ENCODE measurements at regions not wholly inside any gene's neighbourhood (a gene's known extent, or its start where the extent isn't known, plus 50 kb on each side); places are given as distances from the start of the nearest gene placed in this dataset.
"Not testable (repeated sequence)": the region's sequence is repeated elsewhere in the genome, so short reads cannot be mapped to it uniquely, and the experiment has no call there.

- Mint-ChIP-seq H3K4me3 (no peak overlapping the region), H3K36me3 (ENCODE audit: insufficient read depth) (no peaks in the 10 kb centered on the region), H3K4me1 (ENCODE audit: low read depth) (no peaks in the 10 kb centered on the region), H3K27me3 (ENCODE audit: low read depth) (no peaks in the 10 kb centered on the region), H3K9me3 (no peaks in the 10 kb centered on the region)
- no peak for DNase-seq
- no peak for ATAC-seq
Observed at GRCh38 chr3:94331831-94332230, 269.0 kb downstream of the NSUN3 start.

- DNase-seq (no peak), ATAC-seq (no peak)
- Mint-ChIP-seq H3K27me3 (ENCODE audit: low read depth) (no peaks in the 10 kb centered on the region), H3K4me1 (ENCODE audit: low read depth) (no peaks in the 10 kb centered on the region), H3K4me3 (no peak overlapping the region), H3K36me3 (ENCODE audit: insufficient read depth) (no peaks in the 10 kb centered on the region), H3K9me3 (no peaks in the 10 kb centered on the region)
Observed at GRCh38 chr3:94336046-94336753, 273.3 kb downstream of the NSUN3 start.

- ATAC-seq: no peak
- no peak for DNase-seq
- Mint-ChIP-seq H3K36me3 (ENCODE audit: insufficient read depth) (no peaks in the 10 kb centered on the region), H3K4me1 (ENCODE audit: low read depth) (no peaks in the 10 kb centered on the region), H3K4me3 (no peak overlapping the region), H3K27me3 (ENCODE audit: low read depth) (no peaks in the 10 kb centered on the region), H3K9me3 (no peaks in the 10 kb centered on the region)
Observed at GRCh38 chr3:94345101-94345500, 282.2 kb downstream of the NSUN3 start.

GRCh38 chr3:94349310-94349878, 286.5 kb downstream of the NSUN3 start:
- H3K4me1 Mint-ChIP-seq (ENCODE audit: low read depth): no peaks in the 10 kb centered on the region
- no peaks in the 10 kb centered on the region for H3K9me3 Mint-ChIP-seq
- no peaks in the 10 kb centered on the region for H3K36me3 Mint-ChIP-seq (ENCODE audit: insufficient read depth)
- H3K27me3 Mint-ChIP-seq (ENCODE audit: low read depth): no peaks in the 10 kb centered on the region
- ATAC-seq (no peak), DNase-seq (no peak)
- H3K4me3 Mint-ChIP-seq: no peak overlapping the region

GRCh38 chr3:94356581-94356980, 293.7 kb downstream of the NSUN3 start:
- no peaks in the 10 kb centered on the region for H3K36me3 Mint-ChIP-seq (ENCODE audit: insufficient read depth)
- no peak overlapping the region for H3K4me3 Mint-ChIP-seq
- ATAC-seq (no peak), DNase-seq (no peak)
- no peaks in the 10 kb centered on the region for H3K9me3 Mint-ChIP-seq
- H3K27me3 Mint-ChIP-seq (ENCODE audit: low read depth): no peaks in the 10 kb centered on the region
- no peaks in the 10 kb centered on the region for H3K4me1 Mint-ChIP-seq (ENCODE audit: low read depth)

GRCh38 chr3:94359996-94360395, 297.1 kb downstream of the NSUN3 start:
- H3K27me3 Mint-ChIP-seq (ENCODE audit: low read depth): no peaks in the 10 kb centered on the region
- DNase-seq (no peak), ATAC-seq (no peak)
- H3K4me3 Mint-ChIP-seq: no peak overlapping the region
- H3K9me3 Mint-ChIP-seq: no peaks in the 10 kb centered on the region
- no peaks in the 10 kb centered on the region for H3K36me3 Mint-ChIP-seq (ENCODE audit: insufficient read depth)
- H3K4me1 Mint-ChIP-seq (ENCODE audit: low read depth): no peaks in the 10 kb centered on the region

- Mint-ChIP-seq H3K36me3 (ENCODE audit: insufficient read depth) (no peaks in the 10 kb centered on the region), H3K9me3 (no peaks in the 10 kb centered on the region), H3K4me3 (no peak overlapping the region), H3K27me3 (ENCODE audit: low read depth) (no peaks in the 10 kb centered on the region), H3K4me1 (ENCODE audit: low read depth) (no peaks in the 10 kb centered on the region)
- DNase-seq: no peak
- no peak for ATAC-seq
Observed at GRCh38 chr3:94360987-94361386, 298.1 kb downstream of the NSUN3 start.

- no peaks in the 10 kb centered on the region for H3K36me3 Mint-ChIP-seq (ENCODE audit: insufficient read depth)
- no peak for DNase-seq
- no peaks in the 10 kb centered on the region for H3K27me3 Mint-ChIP-seq (ENCODE audit: low read depth)
- no peaks in the 10 kb centered on the region for H3K4me1 Mint-ChIP-seq (ENCODE audit: low read depth)
- H3K9me3 Mint-ChIP-seq: no peaks in the 10 kb centered on the region
- no peak for ATAC-seq
- no peak overlapping the region for H3K4me3 Mint-ChIP-seq
Observed at GRCh38 chr3:94362393-94362792, 299.5 kb downstream of the NSUN3 start.

GRCh38 chr3:94365006-94365405, 302.1 kb downstream of the NSUN3 start:
- ATAC-seq (no peak), DNase-seq (no peak)
- H3K27me3 Mint-ChIP-seq (ENCODE audit: low read depth): no peaks in the 10 kb centered on the region
- H3K36me3 Mint-ChIP-seq (ENCODE audit: insufficient read depth): no peaks in the 10 kb centered on the region
- peaks cover 12% of the 10 kb centered on the region for H3K9me3 Mint-ChIP-seq
- H3K4me1 Mint-ChIP-seq (ENCODE audit: low read depth): no peaks in the 10 kb centered on the region
- H3K4me3 Mint-ChIP-seq: no peak overlapping the region

- ATAC-seq (no peak), DNase-seq (no peak)
- Mint-ChIP-seq H3K36me3 (ENCODE audit: insufficient read depth) (no peaks in the 10 kb centered on the region), H3K9me3 (peaks cover 18% of the 10 kb centered on the region), H3K4me1 (ENCODE audit: low read depth) (no peaks in the 10 kb centered on the region), H3K27me3 (ENCODE audit: low read depth) (no peaks in the 10 kb centered on the region), H3K4me3 (no peak overlapping the region)
Observed at GRCh38 chr3:94372026-94372425, 309.2 kb downstream of the NSUN3 start.

- DNase-seq (no peak), ATAC-seq (no peak)
- Mint-ChIP-seq H3K4me1 (ENCODE audit: low read depth) (no peaks in the 10 kb centered on the region), H3K9me3 (peaks cover 18% of the 10 kb centered on the region), H3K36me3 (ENCODE audit: insufficient read depth) (no peaks in the 10 kb centered on the region), H3K4me3 (no peak overlapping the region), H3K27me3 (ENCODE audit: low read depth) (no peaks in the 10 kb centered on the region)
Observed at GRCh38 chr3:94373456-94373855, 310.6 kb downstream of the NSUN3 start.

GRCh38 chr3:94374439-94375161, 311.7 kb downstream of the NSUN3 start:
- Mint-ChIP-seq H3K9me3 (peaks cover 9% of the 10 kb centered on the region), H3K4me1 (ENCODE audit: low read depth) (no peaks in the 10 kb centered on the region), H3K4me3 (no peak overlapping the region), H3K27me3 (ENCODE audit: low read depth) (no peaks in the 10 kb centered on the region), H3K36me3 (ENCODE audit: insufficient read depth) (no peaks in the 10 kb centered on the region)
- DNase-seq: no peak
- ATAC-seq: no peak

GRCh38 chr3:94377123-94377696, 314.3 kb downstream of the NSUN3 start:
- ATAC-seq; H3K4me3 Mint-ChIP-seq; H3K27me3 Mint-ChIP-seq (ENCODE audit: low read depth); H3K36me3 Mint-ChIP-seq (ENCODE audit: insufficient read depth); H3K9me3 Mint-ChIP-seq; DNase-seq; H3K4me1 Mint-ChIP-seq (ENCODE audit: low read depth): not testable (repeated sequence)

- H3K27me3 Mint-ChIP-seq (ENCODE audit: low read depth); H3K9me3 Mint-ChIP-seq; H3K4me1 Mint-ChIP-seq (ENCODE audit: low read depth); DNase-seq; H3K36me3 Mint-ChIP-seq (ENCODE audit: insufficient read depth); H3K4me3 Mint-ChIP-seq; ATAC-seq: not testable (repeated sequence)
Observed at GRCh38 chr3:94377863-94378262, 315.0 kb downstream of the NSUN3 start.

GRCh38 chr3:94378322-94378721, 315.5 kb downstream of the NSUN3 start:
- no peaks in the 10 kb centered on the region for H3K27me3 Mint-ChIP-seq (ENCODE audit: low read depth)

More at GRCh38 chr3:94378322-94378721, 315.5 kb downstream of the NSUN3 start:
- Mint-ChIP-seq H3K36me3 (ENCODE audit: insufficient read depth) (no peaks in the 10 kb centered on the region), H3K9me3 (no peaks in the 10 kb centered on the region), H3K4me1 (ENCODE audit: low read depth) (no peaks in the 10 kb centered on the region), H3K4me3 (no peak overlapping the region)
- ATAC-seq (no peak), DNase-seq (no peak)
